PC-9 (cell line): ENCODE measurements at regions not wholly inside any gene's neighbourhood (a gene's known extent, or its start where the extent isn't known, plus 50 kb on each side); places are given as distances from the start of the nearest gene placed in this dataset.

Source experiments
- EZH2 ChIP-seq: fragments of 200-600 bp; sonication (generic); IDR thresholded peaks from 2 replicates; pipeline ENCODE4 v1.8.0; 2017; ENCODE audit warnings: antibody characterized with exemption, low read depth
- TF ChIP-seq, protein P1 (sequence below): fragments of 200-600 bp; sonication (generic); conservative IDR thresholded peaks from 2 replicates; pipeline ENCODE4 v1.6.1; 2017; ENCODE audit warnings: mixed run types, antibody characterized with exemption, mild to moderate bottlenecking, moderate library complexity

DNA sequence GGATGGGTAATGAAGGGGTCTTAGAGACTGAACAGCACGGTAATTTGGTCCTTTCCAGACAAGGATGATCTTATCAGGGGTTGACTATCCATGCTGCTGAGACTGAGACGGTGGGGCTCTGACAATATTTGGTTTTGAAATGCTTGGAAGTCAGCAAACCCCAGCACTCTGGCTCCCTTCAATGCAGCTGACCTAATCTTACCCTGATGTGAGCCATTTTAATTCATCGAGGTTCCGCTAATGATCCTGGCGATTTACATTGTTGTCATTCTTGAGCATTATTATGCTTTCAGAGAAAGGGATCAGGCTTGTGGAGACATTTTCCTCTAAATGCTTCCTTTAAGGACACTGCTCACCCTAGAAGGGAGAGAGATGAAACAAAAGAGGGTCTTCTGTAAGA lies 114.6 kb upstream of the BMPER start:
- TF ChIP-seq, protein P1, sequence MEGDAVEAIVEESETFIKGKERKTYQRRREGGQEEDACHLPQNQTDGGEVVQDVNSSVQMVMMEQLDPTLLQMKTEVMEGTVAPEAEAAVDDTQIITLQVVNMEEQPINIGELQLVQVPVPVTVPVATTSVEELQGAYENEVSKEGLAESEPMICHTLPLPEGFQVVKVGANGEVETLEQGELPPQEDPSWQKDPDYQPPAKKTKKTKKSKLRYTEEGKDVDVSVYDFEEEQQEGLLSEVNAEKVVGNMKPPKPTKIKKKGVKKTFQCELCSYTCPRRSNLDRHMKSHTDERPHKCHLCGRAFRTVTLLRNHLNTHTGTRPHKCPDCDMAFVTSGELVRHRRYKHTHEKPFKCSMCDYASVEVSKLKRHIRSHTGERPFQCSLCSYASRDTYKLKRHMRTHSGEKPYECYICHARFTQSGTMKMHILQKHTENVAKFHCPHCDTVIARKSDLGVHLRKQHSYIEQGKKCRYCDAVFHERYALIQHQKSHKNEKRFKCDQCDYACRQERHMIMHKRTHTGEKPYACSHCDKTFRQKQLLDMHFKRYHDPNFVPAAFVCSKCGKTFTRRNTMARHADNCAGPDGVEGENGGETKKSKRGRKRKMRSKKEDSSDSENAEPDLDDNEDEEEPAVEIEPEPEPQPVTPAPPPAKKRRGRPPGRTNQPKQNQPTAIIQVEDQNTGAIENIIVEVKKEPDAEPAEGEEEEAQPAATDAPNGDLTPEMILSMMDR, result no peak
- no peak for TF ChIP-seq EZH2
